ENCODE measurements at regions not wholly inside any gene's neighbourhood (a gene's known extent, or its start where the extent isn't known, plus 50 kb on each side); places are given as distances from the start of the nearest gene placed in this dataset.

- no peak for TF ChIP-seq CTCF (IDR thresholded peaks at IDR 0.05; ENCODE audit: insufficient read depth, low read depth, low read length)
- Histone ChIP-seq H3K27me3 (ENCODE audit: control insufficient read depth, insufficient read depth, low read length) (no peaks in the 10 kb centered on the region), H3K36me3 (ENCODE audit: control insufficient read depth, insufficient read depth, low read length) (no peaks in the 10 kb centered on the region), H3K4me3 (ENCODE audit: low read depth, low read length) (no peak overlapping the region)
- ChIA-PET CTCF (no interaction called here), POLR2A (no interaction called here)
- DNase-seq (ENCODE audit: low read depth): no peak
These were observed 898.2 kb downstream of the CCSER2 start for GRCh38 chr10:85226596-85226995.

GRCh38 chr10:85228726-85229125 lies 900.3 kb downstream of the CCSER2 start:
- H3K36me3 ChIP-seq (ENCODE audit: control insufficient read depth, insufficient read depth, low read length): no peaks in the 10 kb centered on the region
- no peaks in the 10 kb centered on the region for H3K27me3 ChIP-seq (ENCODE audit: control insufficient read depth, insufficient read depth, low read length)
- no peak overlapping the region for H3K4me3 ChIP-seq (ENCODE audit: low read depth, low read length)
- POLR2A ChIA-PET: no interaction called here
- no peak for TF ChIP-seq CTCF (IDR thresholded peaks at IDR 0.05; ENCODE audit: insufficient read depth, low read depth, low read length)
- CTCF ChIA-PET: no interaction called here
- no peak for DNase-seq (ENCODE audit: low read depth)

- no peak for DNase-seq (ENCODE audit: low read depth)
- ChIA-PET POLR2A (no interaction called here), CTCF (interaction anchor here (0.8 kb wide), 1 partner anchor 19 kb away, joined by 3 read pairs; no protein-coding TSS in a partner anchor)
- H3K4me3 ChIP-seq (ENCODE audit: low read depth, low read length): no peak overlapping the region
- no peaks in the 10 kb centered on the region for H3K36me3 ChIP-seq (ENCODE audit: control insufficient read depth, insufficient read depth, low read length)
- H3K27me3 ChIP-seq (ENCODE audit: control insufficient read depth, insufficient read depth, low read length): no peaks in the 10 kb centered on the region
- no peak for TF ChIP-seq CTCF (IDR thresholded peaks at IDR 0.05; ENCODE audit: insufficient read depth, low read depth, low read length)
These were observed 903.3 kb downstream of the CCSER2 start for GRCh38 chr10:85231534-85232270.

GRCh38 chr10:85235258-85235657 lies 906.9 kb downstream of the CCSER2 start:
- no peak for DNase-seq (ENCODE audit: low read depth)

GRCh38 chr10:85238676-85239075 lies 910.3 kb downstream of the CCSER2 start:
- POLR2A ChIA-PET: no interaction called here
- CTCF ChIA-PET: no interaction called here
- no peak for TF ChIP-seq CTCF (IDR thresholded peaks at IDR 0.05; ENCODE audit: insufficient read depth, low read depth, low read length)

More at GRCh38 chr10:85235258-85235657, 906.9 kb downstream of the CCSER2 start:
- POLR2A ChIA-PET: no interaction called here
- CTCF ChIA-PET: no interaction called here
- Histone ChIP-seq H3K27me3 (ENCODE audit: control insufficient read depth, insufficient read depth, low read length) (no peaks in the 10 kb centered on the region), H3K36me3 (ENCODE audit: control insufficient read depth, insufficient read depth, low read length) (no peaks in the 10 kb centered on the region), H3K4me3 (ENCODE audit: low read depth, low read length) (no peak overlapping the region)
- no peak for TF ChIP-seq CTCF (IDR thresholded peaks at IDR 0.05; ENCODE audit: insufficient read depth, low read depth, low read length)

More at GRCh38 chr10:85238676-85239075, 910.3 kb downstream of the CCSER2 start:
- Histone ChIP-seq H3K4me3 (ENCODE audit: low read depth, low read length) (no peak overlapping the region), H3K27me3 (ENCODE audit: control insufficient read depth, insufficient read depth, low read length) (no peaks in the 10 kb centered on the region), H3K36me3 (ENCODE audit: control insufficient read depth, insufficient read depth, low read length) (no peaks in the 10 kb centered on the region)
- DNase-seq (ENCODE audit: low read depth): no peak
